Vagina (tissue), 2 donors: ENCODE measurements at regions not wholly inside any gene's neighbourhood (a gene's known extent, or its start where the extent isn't known, plus 50 kb on each side); places are given as distances from the start of the nearest gene placed in this dataset.

Experiments used
- CTCF ChIP-seq, 3 experiments: fragments of 450-650 bp in 2 of 3; fragments of 200-600 bp in 1 of 3; sonication (generic) in 1 of 3; IDR thresholded peaks; one replicate each; pipeline ENCODE4 v1.5.1; 2017 to 2019; ENCODE audit warnings: antibody characterized with exemption in 3 of 3, mild to moderate bottlenecking in 2 of 3, moderate library complexity in 2 of 3
- POLR2A ChIP-seq, 2 donors: fragments of 450-650 bp; IDR thresholded peaks; one replicate each; pipeline ENCODE4 v1.6.1; 2017; ENCODE audit warnings: antibody characterized with exemption in 2 of 2, mild to moderate bottlenecking in 2 of 2, moderate library complexity in 2 of 2
- POLR2AphosphoS5 ChIP-seq, 2 donors: sonication (generic); formaldehyde crosslinking; IDR thresholded peaks; one replicate each; pipeline ENCODE4 v1.9.0; 2017; ENCODE audit warnings: antibody characterized with exemption in 2 of 2, mild to moderate bottlenecking in 2 of 2, low read depth in 1 of 2; ENCODE audit not compliant: insufficient read depth in 1 of 2

- TF ChIP-seq CTCF (IDR thresholded peaks at IDR 0.05) (no peak), POLR2AphosphoS5 (IDR thresholded peaks at IDR 0.05; ENCODE audit: insufficient read depth in 1 of 2, low read depth in 1 of 2) (no peak), POLR2A (IDR thresholded peaks at IDR 0.05) (no peak)
Measured at GRCh38 chr1:200319148-200319547, 90.7 kb downstream of the ZNF281 start.
